Neuronal stem cell (in vitro differentiated cells): ENCODE measurements at regions not wholly inside any gene's neighbourhood (a gene's known extent, or its start where the extent isn't known, plus 50 kb on each side); places are given as distances from the start of the nearest gene placed in this dataset.

Experiments
- DNase-seq: peaks from one replicate; pipeline ENCODE4 v3.0.0-alpha.2; 2013; ENCODE audit warnings: low spot score
- H2AFZ ChIP-seq: one replicate; pipeline ENCODE4 v1.6.1; 2013; ENCODE audit warnings: mild to moderate bottlenecking, low read length, inconsistent platforms
- H2AK5ac ChIP-seq: 2 replicates; pipeline ENCODE4 v1.6.1; 2013; ENCODE audit warnings: low read depth, mild to moderate bottlenecking, inconsistent platforms, low read length, moderate library complexity, mixed read lengths
- H2BK120ac ChIP-seq: 2 replicates; pipeline ENCODE4 v1.6.1; 2013; ENCODE audit warnings: low read depth, mild to moderate bottlenecking, inconsistent platforms, low read length, moderate library complexity, mixed read lengths
- H2BK12ac ChIP-seq: one replicate; pipeline ENCODE4 v1.6.1; 2013; ENCODE audit warnings: low read length, inconsistent platforms
- H2BK15ac ChIP-seq: 2 replicates; pipeline ENCODE4 v1.6.1; 2013; ENCODE audit warnings: mild to moderate bottlenecking, low read length, inconsistent platforms, mixed read lengths
- H2BK5ac ChIP-seq: one replicate; pipeline ENCODE4 v1.6.1; 2013; ENCODE audit warnings: inconsistent platforms, mild to moderate bottlenecking, low read length, moderate library complexity
- H3K14ac ChIP-seq: one replicate; pipeline ENCODE4 v1.6.1; 2013; ENCODE audit warnings: low read length, inconsistent platforms
- H3K18ac ChIP-seq: 2 replicates; pipeline ENCODE4 v1.6.1; 2013; ENCODE audit warnings: low read length, inconsistent platforms
- H3K23ac ChIP-seq: 2 replicates; pipeline ENCODE4 v1.6.1; 2013; ENCODE audit warnings: low read depth, mild to moderate bottlenecking, mixed read lengths, low read length, inconsistent platforms; ENCODE audit not compliant: poor library complexity
- H3K27ac ChIP-seq: replicated peaks from 3 replicates; pipeline ENCODE4 v1.5.1; 2013; ENCODE audit warnings: low read length, inconsistent platforms
- H3K27me3 ChIP-seq, 3 experiments: 2 replicates each; pipeline ENCODE4 v1.6.1; 2013; ENCODE audit warnings: low read length in 3 of 3, mild to moderate bottlenecking in 2 of 3, inconsistent platforms in 1 of 3, low read depth in 1 of 3, mixed read lengths in 1 of 3, moderate library complexity in 1 of 3; ENCODE audit not compliant: control insufficient read depth in 3 of 3, insufficient read depth in 3 of 3
- H3K36me3 ChIP-seq, 2 donors: replicated peaks in 1 of 2; 2 replicates each; pipeline ENCODE4 v1.6.1; 2013; ENCODE audit warnings: low read length in 2 of 2; ENCODE audit not compliant: control insufficient read depth in 2 of 2, insufficient read depth in 2 of 2
- H3K4ac ChIP-seq: 2 replicates; pipeline ENCODE4 v1.6.1; 2013; ENCODE audit warnings: inconsistent platforms, mild to moderate bottlenecking, low read length, moderate library complexity
- H3K4me1 ChIP-seq, 2 donors: 1 replicate in 1 of 2; 2 replicates in 1 of 2; pipeline ENCODE4 v1.6.1; 2013; ENCODE audit warnings: low read length in 2 of 2, low read depth in 1 of 2; ENCODE audit not compliant: control insufficient read depth in 2 of 2, insufficient read depth in 1 of 2
- H3K4me2 ChIP-seq: one replicate; pipeline ENCODE4 v1.6.1; 2013; ENCODE audit warnings: mild to moderate bottlenecking, low read length, inconsistent platforms; ENCODE audit not compliant: insufficient read depth, poor library complexity, severe bottlenecking
- H3K4me3 ChIP-seq, 2 donors: 2 replicates each; pipeline ENCODE4 v1.5.1; 2013; ENCODE audit warnings: low read length in 2 of 2, mild to moderate bottlenecking in 2 of 2, inconsistent platforms in 1 of 2, moderate library complexity in 1 of 2
- H3K79me1 ChIP-seq: one replicate; pipeline ENCODE4 v1.6.1; 2013; ENCODE audit warnings: low read depth, mild to moderate bottlenecking, inconsistent platforms, low read length, moderate library complexity
- H3K9ac ChIP-seq: one replicate; pipeline ENCODE4 v1.6.1; 2013; ENCODE audit warnings: mild to moderate bottlenecking, low read depth, low read length, inconsistent platforms; ENCODE audit not compliant: poor library complexity
- H3K9me3 ChIP-seq, 2 donors: replicated peaks in 1 of 2; 2 replicates each; pipeline versions ENCODE3 to v1.6.1; 2013; ENCODE audit warnings: low read length in 2 of 2, mild to moderate bottlenecking in 2 of 2, inconsistent platforms in 1 of 2, low read depth in 1 of 2, mixed read lengths in 1 of 2, moderate library complexity in 1 of 2; ENCODE audit not compliant: control insufficient read depth in 2 of 2, insufficient read depth in 1 of 2
- H4K8ac ChIP-seq: one replicate; pipeline ENCODE4 v1.6.1; 2013; ENCODE audit warnings: low read depth, mild to moderate bottlenecking, inconsistent platforms, low read length, moderate library complexity
- H4K91ac ChIP-seq: one replicate; pipeline ENCODE4 v1.6.1; 2013; ENCODE audit warnings: low read length, low read depth, mild to moderate bottlenecking, inconsistent platforms; ENCODE audit not compliant: poor library complexity
- WGBS, 2 donors: extraction: QIAGEN DNeasy Blood & Tissue Kit; methylation state at CpG; one replicate each; pipeline ENCODE4 v1.1.7; 2013; ENCODE audit warnings: missing lambda C conversion rate in 2 of 2, mixed read lengths in 1 of 2; ENCODE audit not compliant: insufficient read length in 2 of 2, insufficient replicate concordance in 1 of 2; ENCODE audit errors: extremely low coverage in 2 of 2; 5-methylcytosine and 5-hydroxymethylcytosine counted together

DNA sequence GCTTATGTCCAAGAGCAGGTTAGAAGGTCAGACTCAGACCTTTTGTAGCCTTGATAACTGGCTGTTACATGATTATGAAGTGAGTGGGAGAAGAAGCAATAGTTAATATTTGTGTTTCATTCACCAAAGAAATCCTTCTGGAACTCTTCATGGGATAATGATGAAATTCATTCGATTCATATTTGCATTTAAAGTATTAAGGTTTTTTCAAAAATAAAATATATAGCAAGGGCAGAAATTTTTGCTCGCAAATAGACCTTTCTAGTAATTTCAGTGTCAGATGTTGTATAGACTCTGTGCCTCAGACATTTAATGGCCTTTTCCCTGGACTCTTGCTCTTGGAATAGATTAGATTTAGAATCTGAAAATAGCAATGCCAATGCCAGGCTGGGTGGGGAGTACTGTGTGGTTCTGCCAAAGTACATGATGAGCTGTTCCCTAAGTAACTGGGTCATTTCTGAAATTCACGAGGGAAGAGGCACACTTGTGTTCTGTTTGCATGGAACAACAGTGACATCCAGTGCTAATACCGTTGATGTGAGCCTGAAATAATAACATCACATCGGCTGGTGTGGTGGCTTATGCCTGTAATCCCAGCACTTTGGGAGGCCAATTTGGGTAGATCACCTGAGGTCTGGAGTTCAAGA is 119.2 kb downstream of the MBL2 start:
- H3K4me3 ChIP-seq: no peak overlapping the region
- no peak overlapping the region for H4K8ac ChIP-seq
- no peak overlapping the region for H3K4ac ChIP-seq
- no peak for DNase-seq
- no peaks in the 10 kb centered on the region for H3K9me3 ChIP-seq
- no peak overlapping the region for H3K9ac ChIP-seq
- no peak overlapping the region for H2BK5ac ChIP-seq
- H3K27ac ChIP-seq: no peak overlapping the region
- no peak overlapping the region for H3K4me2 ChIP-seq
- no peak overlapping the region for H2BK120ac ChIP-seq
- no peak overlapping the region for H2AK5ac ChIP-seq
- no peak overlapping the region for H3K23ac ChIP-seq
- no peak overlapping the region for H2BK15ac ChIP-seq
- H3K14ac ChIP-seq: no peak overlapping the region
- no peak overlapping the region for H2AFZ ChIP-seq
- H3K4me1 ChIP-seq: no peaks in the 10 kb centered on the region
- H3K27me3 ChIP-seq: no peaks in the 10 kb centered on the region
- no peaks in the 10 kb centered on the region for H3K79me1 ChIP-seq
- no peak overlapping the region for H3K18ac ChIP-seq
- H2BK12ac ChIP-seq: no peak overlapping the region
- no peak overlapping the region for H4K91ac ChIP-seq
- WGBS, 2 donors: no CpG with 5 or more reads among the region's 5 CpGs
- no peaks in the 10 kb centered on the region for H3K36me3 ChIP-seq

DNA sequence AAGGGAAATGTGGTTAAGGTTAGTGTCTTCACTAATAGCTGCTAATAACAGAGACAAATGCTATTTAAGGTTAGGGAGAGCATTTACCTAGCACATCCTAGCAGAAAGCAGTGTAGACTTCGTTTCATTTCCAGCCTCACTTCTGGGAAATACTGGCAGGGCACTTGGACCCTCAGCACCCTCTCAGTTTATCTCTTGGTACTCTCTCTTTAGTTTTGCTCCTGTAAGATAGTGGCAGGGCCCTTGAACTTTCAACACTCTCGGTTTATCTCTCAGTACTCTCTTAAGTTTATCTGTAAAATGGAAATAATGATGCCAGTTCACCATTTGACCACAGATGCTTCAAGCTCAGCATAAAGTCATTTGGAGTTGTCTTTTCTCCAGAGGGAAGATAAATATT is 118.4 kb downstream of the MBL2 start:
- no peak overlapping the region for H3K14ac ChIP-seq
- no peak overlapping the region for H2BK12ac ChIP-seq
- H2BK5ac ChIP-seq: no peak overlapping the region
- no CpG with 5 or more reads among the region's 2 CpGs for WGBS, 2 donors
- no peak overlapping the region for H3K4me3 ChIP-seq
- H3K9me3 ChIP-seq: no peaks in the 10 kb centered on the region
- H3K23ac ChIP-seq: no peak overlapping the region
- no peak overlapping the region for H2BK15ac ChIP-seq
- H2BK120ac ChIP-seq: no peak overlapping the region
- H3K4ac ChIP-seq: no peak overlapping the region
- H4K91ac ChIP-seq: no peak overlapping the region
- no peak overlapping the region for H3K27ac ChIP-seq
- H3K4me2 ChIP-seq: no peak overlapping the region
- H3K27me3 ChIP-seq: no peaks in the 10 kb centered on the region
- no peak overlapping the region for H2AFZ ChIP-seq
- no peaks in the 10 kb centered on the region for H3K79me1 ChIP-seq
- H2AK5ac ChIP-seq: no peak overlapping the region
- H3K18ac ChIP-seq: no peak overlapping the region
- no peaks in the 10 kb centered on the region for H3K36me3 ChIP-seq
- no peak for DNase-seq
- H3K4me1 ChIP-seq: no peaks in the 10 kb centered on the region
- no peak overlapping the region for H3K9ac ChIP-seq
- H4K8ac ChIP-seq: no peak overlapping the region

DNA sequence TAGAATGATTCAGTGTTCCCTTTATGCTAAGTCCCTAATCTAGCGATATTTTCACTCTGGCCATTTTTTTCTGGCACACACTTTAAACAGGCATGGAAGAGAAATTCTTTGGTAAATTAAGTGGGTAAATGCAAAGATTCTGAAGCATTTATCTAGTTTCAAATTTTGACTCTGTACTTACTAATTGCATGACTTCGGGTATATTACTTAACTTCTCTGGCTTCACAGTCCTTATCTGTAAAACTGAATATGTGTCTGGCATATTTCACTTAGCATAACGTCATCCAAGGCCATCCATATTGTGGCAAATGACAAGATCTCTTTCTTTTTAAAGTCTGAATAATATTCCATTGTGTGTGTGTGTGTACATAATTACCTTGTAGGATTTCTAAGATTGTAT is 114.5 kb downstream of the MBL2 start:
- no peak overlapping the region for H2BK12ac ChIP-seq
- H2BK15ac ChIP-seq: no peak overlapping the region
- H3K79me1 ChIP-seq: no peaks in the 10 kb centered on the region
- no peaks in the 10 kb centered on the region for H3K9me3 ChIP-seq
- no peak overlapping the region for H2AFZ ChIP-seq
- no peak overlapping the region for H3K14ac ChIP-seq
- no peak overlapping the region for H2BK120ac ChIP-seq
- no peak overlapping the region for H2BK5ac ChIP-seq
- no peak overlapping the region for H4K8ac ChIP-seq
- H2AK5ac ChIP-seq: no peak overlapping the region
- H3K27ac ChIP-seq: no peak overlapping the region
- no peaks in the 10 kb centered on the region for H3K27me3 ChIP-seq
- no peak overlapping the region for H4K91ac ChIP-seq
- H3K23ac ChIP-seq: no peak overlapping the region
- H3K4me3 ChIP-seq: no peak overlapping the region
- no peaks in the 10 kb centered on the region for H3K4me1 ChIP-seq
- no CpG with 5 or more reads among the region's 3 CpGs for WGBS, 2 donors
- H3K4me2 ChIP-seq: no peak overlapping the region
- no peak overlapping the region for H3K4ac ChIP-seq
- H3K18ac ChIP-seq: no peak overlapping the region
- no peak for DNase-seq
- H3K9ac ChIP-seq: no peak overlapping the region
- H3K36me3 ChIP-seq: no peaks in the 10 kb centered on the region

DNA sequence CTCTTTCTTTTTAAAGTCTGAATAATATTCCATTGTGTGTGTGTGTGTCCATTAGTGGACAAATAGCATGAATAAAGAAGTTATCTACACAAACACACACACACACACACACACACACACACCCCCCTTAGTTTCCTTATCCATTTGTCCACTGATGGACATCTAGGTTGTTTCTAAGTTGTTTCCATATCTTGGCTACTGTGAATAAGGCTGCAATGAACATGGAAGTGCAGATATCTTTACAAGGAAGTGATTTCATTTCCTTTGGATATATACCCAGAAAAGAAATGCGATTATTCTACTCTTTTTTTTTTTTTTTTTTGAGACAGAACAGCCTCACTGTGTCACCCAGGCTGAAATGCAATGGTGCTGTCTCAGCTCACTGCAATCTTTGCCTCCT is 113.5 kb downstream of the MBL2 start:
- Histone ChIP-seq H3K4me2 (no peak overlapping the region), H3K4me3 (no peak overlapping the region), H3K9ac (no peak overlapping the region), H4K8ac (no peak overlapping the region), H3K23ac (no peak overlapping the region), H3K18ac (no peak overlapping the region), H3K36me3 (no peaks in the 10 kb centered on the region), H2BK5ac (no peak overlapping the region), H2BK120ac (no peak overlapping the region), H3K14ac (no peak overlapping the region), H3K9me3 (no peaks in the 10 kb centered on the region), H2BK15ac (no peak overlapping the region), H2AFZ (no peak overlapping the region), H3K4ac (no peak overlapping the region), H4K91ac (no peak overlapping the region), H3K79me1 (no peaks in the 10 kb centered on the region), H3K27me3 (no peaks in the 10 kb centered on the region), H2BK12ac (no peak overlapping the region), H3K4me1 (no peaks in the 10 kb centered on the region), H2AK5ac (no peak overlapping the region), H3K27ac (no peak overlapping the region)
- WGBS, 2 donors: no CpG with 5 or more reads among the region's 1 CpG
- DNase-seq: no peak
